ENCODE measurements at regions not wholly inside any gene's neighbourhood (a gene's known extent, or its start where the extent isn't known, plus 50 kb on each side); places are given as distances from the start of the nearest gene placed in this dataset.

DNA sequence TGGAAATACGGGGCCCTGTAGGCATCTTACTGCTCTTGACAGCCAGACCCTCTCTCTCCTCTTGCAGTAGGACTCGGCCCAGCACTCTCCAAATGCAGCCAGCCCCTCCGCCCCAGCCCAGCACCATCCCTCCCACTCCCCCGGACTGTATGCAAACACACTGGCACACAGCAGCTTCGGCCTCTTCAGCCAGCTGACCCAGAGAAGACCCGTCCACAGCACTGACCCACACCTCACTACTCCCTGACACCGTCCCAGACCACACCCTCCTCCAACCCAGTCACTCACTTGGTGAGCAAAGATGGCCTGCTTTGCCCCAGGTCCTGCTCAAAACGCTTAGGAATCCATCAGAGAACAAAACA is 164.6 kb downstream of the IGLL1 start:
- no peak for TF ChIP-seq POLR2A (IDR thresholded peaks at IDR 0.05; ENCODE audit: borderline replicate concordance, extremely low read depth, insufficient read depth, insufficient read length)
- no peak for TF ChIP-seq RAD21 (IDR thresholded peaks at IDR 0.05; ENCODE audit: low read depth)
